ENCODE measurements at regions not wholly inside any gene's neighbourhood (a gene's known extent, or its start where the extent isn't known, plus 50 kb on each side); places are given as distances from the start of the nearest gene placed in this dataset.
"Not testable (repeated sequence)": the region's sequence is repeated elsewhere in the genome, so short reads cannot be mapped to it uniquely, and the experiment has no call there.

DNA sequence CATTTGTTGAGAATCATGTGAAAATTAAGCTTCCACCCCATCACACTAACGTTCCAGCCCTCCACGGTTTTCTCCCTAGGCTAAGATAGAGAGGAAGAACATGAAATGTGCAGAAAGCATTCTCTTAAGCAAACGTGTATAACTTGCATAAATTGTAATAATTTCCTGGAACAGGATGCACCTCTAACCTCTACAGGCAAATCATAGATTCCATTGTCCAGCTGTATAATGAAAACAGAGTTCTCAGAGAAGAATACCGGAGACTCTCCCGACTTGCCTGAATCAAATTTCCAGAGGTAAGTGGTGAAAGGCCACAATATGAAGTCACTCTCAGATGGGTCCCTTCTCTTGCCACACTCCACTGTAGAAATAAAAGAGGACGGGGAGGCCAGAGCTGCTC lies 87.7 kb downstream of the PPIAL4A start:
- H3K36me3 ChIP-seq (replicated peaks in 1 of 2; ENCODE audit: control insufficient read depth in 1 of 2, insufficient read depth in 2 of 2, low read length in 1 of 2); H3K4me1 ChIP-seq (ENCODE audit: control insufficient read depth in 1 of 2, insufficient read depth in 2 of 2, low read depth in 1 of 2, low read length in 1 of 2); CTCF ChIA-PET; H3K9me3 ChIP-seq; H3K9me2 ChIP-seq; H3K4me3 ChIP-seq (ENCODE audit: low read depth in 2 of 2, low read length in 1 of 2); POLR2A ChIA-PET; H3K79me2 ChIP-seq (ENCODE audit: insufficient read depth); H3K27ac ChIP-seq (ENCODE audit: low read depth in 2 of 2, low read length in 1 of 2); H3K9ac ChIP-seq; H2AFZ ChIP-seq (ENCODE audit: low read depth); H3F3A ChIP-seq (replicated peaks; ENCODE audit: insufficient read depth); DNase-seq; H3K4me2 ChIP-seq; H4K20me1 ChIP-seq (ENCODE audit: insufficient read depth); H3K27me3 ChIP-seq (ENCODE audit: insufficient read depth): not testable (repeated sequence)
- WGBS (ENCODE audit: low lambda C conversion rate) = 4% methylated on average over 5 of the region's 6 CpGs

DNA sequence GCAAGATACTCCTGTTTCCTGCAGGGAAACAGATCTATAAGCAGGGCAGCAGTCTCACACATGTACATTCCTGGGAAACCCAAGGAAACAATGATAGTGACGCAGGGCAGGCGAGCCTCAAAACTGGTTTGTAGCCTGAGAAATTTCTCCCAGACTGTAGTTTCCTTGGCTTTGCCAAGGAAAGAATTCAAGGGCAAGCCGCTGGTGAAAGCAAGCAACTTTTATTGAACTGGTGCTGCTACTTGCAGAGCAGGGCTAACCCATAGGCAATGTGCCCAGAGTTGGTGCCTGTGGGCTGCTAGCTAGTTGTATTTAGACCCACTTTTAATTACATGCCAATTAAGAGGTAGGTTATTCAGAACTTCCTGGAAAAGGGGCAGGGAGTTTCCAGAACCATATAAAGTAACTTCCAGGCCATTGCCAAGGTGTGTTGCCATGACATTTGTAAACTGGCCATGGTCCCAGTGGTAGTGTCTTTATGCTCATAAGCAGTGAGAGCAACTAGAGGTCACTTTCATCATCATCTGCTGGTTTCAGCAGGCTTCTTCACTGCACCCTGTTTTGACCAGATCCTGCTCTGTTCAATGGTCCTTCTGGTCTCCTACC lies 92.0 kb downstream of the PPIAL4A start:
- H3K9me2 ChIP-seq; H3K27ac ChIP-seq (ENCODE audit: low read depth in 2 of 2, low read length in 1 of 2); H3K4me1 ChIP-seq (ENCODE audit: control insufficient read depth in 1 of 2, insufficient read depth in 2 of 2, low read depth in 1 of 2, low read length in 1 of 2); H3K9me3 ChIP-seq; H3K4me3 ChIP-seq (ENCODE audit: low read depth in 2 of 2, low read length in 1 of 2); H3K9ac ChIP-seq; H3F3A ChIP-seq (replicated peaks; ENCODE audit: insufficient read depth); DNase-seq; H3K36me3 ChIP-seq (replicated peaks in 1 of 2; ENCODE audit: control insufficient read depth in 1 of 2, insufficient read depth in 2 of 2, low read length in 1 of 2); POLR2A ChIA-PET; CTCF ChIA-PET; H2AFZ ChIP-seq (ENCODE audit: low read depth); H4K20me1 ChIP-seq (ENCODE audit: insufficient read depth); H3K4me2 ChIP-seq; H3K79me2 ChIP-seq (ENCODE audit: insufficient read depth); H3K27me3 ChIP-seq (ENCODE audit: insufficient read depth): not testable (repeated sequence)
- WGBS (ENCODE audit: low lambda C conversion rate) = 20% methylated on average over 2 of the region's 3 CpGs

DNA sequence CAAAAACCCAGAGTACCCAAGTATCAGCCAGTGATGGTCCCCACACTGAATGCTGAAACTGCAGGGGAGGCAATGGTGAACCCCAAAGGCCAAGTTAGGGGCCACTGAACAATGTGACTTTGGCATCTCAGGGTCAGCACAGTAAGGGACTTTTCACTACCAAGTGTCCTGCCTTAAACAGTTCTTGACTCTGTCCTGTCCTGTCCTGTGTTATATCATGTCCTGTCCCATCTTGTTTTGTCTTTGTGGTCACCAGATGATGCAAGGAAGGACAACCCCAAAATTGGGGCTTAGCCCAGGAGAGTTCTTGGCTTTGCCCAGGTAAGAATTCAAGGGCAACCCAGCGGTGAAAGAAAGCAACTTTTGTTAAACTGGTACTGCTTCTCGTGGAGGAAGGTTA lies 105.0 kb downstream of the PPIAL4A start:
- H3K9me3 ChIP-seq; H2AFZ ChIP-seq (ENCODE audit: low read depth); H3K4me2 ChIP-seq; H3K79me2 ChIP-seq (ENCODE audit: insufficient read depth); H3K27ac ChIP-seq (ENCODE audit: low read depth in 2 of 2, low read length in 1 of 2); POLR2A ChIA-PET; H3K9ac ChIP-seq; DNase-seq; H3F3A ChIP-seq (replicated peaks; ENCODE audit: insufficient read depth); H3K9me2 ChIP-seq; H3K27me3 ChIP-seq (ENCODE audit: insufficient read depth); H4K20me1 ChIP-seq (ENCODE audit: insufficient read depth); H3K36me3 ChIP-seq (replicated peaks in 1 of 2; ENCODE audit: control insufficient read depth in 1 of 2, insufficient read depth in 2 of 2, low read length in 1 of 2); H3K4me1 ChIP-seq (ENCODE audit: control insufficient read depth in 1 of 2, insufficient read depth in 2 of 2, low read depth in 1 of 2, low read length in 1 of 2); CTCF ChIA-PET; H3K4me3 ChIP-seq (ENCODE audit: low read depth in 2 of 2, low read length in 1 of 2): not testable (repeated sequence)
- WGBS (ENCODE audit: low lambda C conversion rate) = no CpG with 5 or more reads among the region's 2 CpGs

DNA sequence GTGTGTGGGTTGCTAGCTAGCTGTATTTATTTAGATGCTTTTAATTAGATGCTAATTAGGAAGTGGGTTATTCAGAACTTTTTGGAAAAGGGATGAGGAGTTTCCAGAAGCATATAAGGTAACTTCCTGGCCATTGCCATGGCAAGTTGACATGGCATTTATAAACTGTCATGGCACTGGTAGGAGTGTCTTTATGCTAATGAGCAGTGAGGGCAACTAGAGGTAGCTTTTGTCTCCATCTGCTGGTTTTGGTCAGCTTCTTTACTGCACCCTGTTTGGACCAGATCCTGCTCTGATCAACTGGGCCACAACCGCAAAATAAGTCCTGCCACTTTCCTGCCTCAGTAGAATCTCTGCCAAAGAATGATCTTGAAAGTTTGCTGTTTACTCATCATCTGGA lies 105.5 kb downstream of the PPIAL4A start:
- H2AFZ ChIP-seq (ENCODE audit: low read depth); H3K9me2 ChIP-seq; DNase-seq; H3K4me2 ChIP-seq; H3K79me2 ChIP-seq (ENCODE audit: insufficient read depth); H3K9me3 ChIP-seq; H3K4me3 ChIP-seq (ENCODE audit: low read depth in 2 of 2, low read length in 1 of 2); H3K36me3 ChIP-seq (replicated peaks in 1 of 2; ENCODE audit: control insufficient read depth in 1 of 2, insufficient read depth in 2 of 2, low read length in 1 of 2); H4K20me1 ChIP-seq (ENCODE audit: insufficient read depth); H3K9ac ChIP-seq; POLR2A ChIA-PET; H3K27ac ChIP-seq (ENCODE audit: low read depth in 2 of 2, low read length in 1 of 2); H3K27me3 ChIP-seq (ENCODE audit: insufficient read depth); H3K4me1 ChIP-seq (ENCODE audit: control insufficient read depth in 1 of 2, insufficient read depth in 2 of 2, low read depth in 1 of 2, low read length in 1 of 2); H3F3A ChIP-seq (replicated peaks; ENCODE audit: insufficient read depth); CTCF ChIA-PET: not testable (repeated sequence)
- no CpG with 5 or more reads among the region's 1 CpG for WGBS (ENCODE audit: low lambda C conversion rate)

DNA sequence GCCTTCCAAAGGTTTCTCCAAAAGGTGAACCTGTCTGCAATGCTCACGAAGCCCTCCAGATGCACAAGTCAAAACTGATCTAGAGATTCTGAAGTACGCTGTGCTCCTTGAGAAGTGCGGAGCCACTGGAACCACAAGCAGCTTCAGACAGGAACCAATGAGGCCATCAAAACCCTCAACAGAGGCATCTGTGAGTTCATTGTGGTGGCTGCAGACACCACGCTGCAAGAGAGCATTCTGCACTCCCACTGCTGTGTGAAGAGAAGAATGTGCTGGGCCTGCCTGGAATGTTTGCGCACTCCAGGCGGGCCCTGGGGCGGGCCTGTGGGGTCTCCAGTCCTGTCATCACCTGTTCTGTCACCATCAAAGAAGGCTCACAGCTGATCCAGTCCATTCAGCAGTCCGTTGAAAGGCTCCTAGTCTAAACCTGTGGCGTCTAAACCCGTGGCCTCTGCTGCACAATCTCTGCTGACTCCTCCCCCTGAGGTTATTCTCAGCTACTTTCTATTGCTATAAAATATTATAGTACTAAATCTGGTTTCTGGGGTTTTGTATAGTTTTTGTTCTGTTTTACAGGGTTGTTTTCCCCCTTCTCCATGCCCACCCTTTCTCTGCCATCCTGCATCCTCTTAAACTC lies 111.6 kb downstream of the PPIAL4A start:
- H3K36me3 ChIP-seq (replicated peaks in 1 of 2; ENCODE audit: control insufficient read depth in 1 of 2, insufficient read depth in 2 of 2, low read length in 1 of 2); H3K27me3 ChIP-seq (ENCODE audit: insufficient read depth); H4K20me1 ChIP-seq (ENCODE audit: insufficient read depth); H3K79me2 ChIP-seq (ENCODE audit: insufficient read depth); H3K4me1 ChIP-seq (ENCODE audit: control insufficient read depth in 1 of 2, insufficient read depth in 2 of 2, low read depth in 1 of 2, low read length in 1 of 2); H3K27ac ChIP-seq (ENCODE audit: low read depth in 2 of 2, low read length in 1 of 2); DNase-seq; POLR2A ChIA-PET; H2AFZ ChIP-seq (ENCODE audit: low read depth); H3F3A ChIP-seq (replicated peaks; ENCODE audit: insufficient read depth); H3K9me3 ChIP-seq; H3K4me2 ChIP-seq; H3K9me2 ChIP-seq; CTCF ChIA-PET; H3K9ac ChIP-seq; H3K4me3 ChIP-seq (ENCODE audit: low read depth in 2 of 2, low read length in 1 of 2): not testable (repeated sequence)
- 67% methylated on average over 2 of the region's 10 CpGs for WGBS (ENCODE audit: low lambda C conversion rate)

DNA sequence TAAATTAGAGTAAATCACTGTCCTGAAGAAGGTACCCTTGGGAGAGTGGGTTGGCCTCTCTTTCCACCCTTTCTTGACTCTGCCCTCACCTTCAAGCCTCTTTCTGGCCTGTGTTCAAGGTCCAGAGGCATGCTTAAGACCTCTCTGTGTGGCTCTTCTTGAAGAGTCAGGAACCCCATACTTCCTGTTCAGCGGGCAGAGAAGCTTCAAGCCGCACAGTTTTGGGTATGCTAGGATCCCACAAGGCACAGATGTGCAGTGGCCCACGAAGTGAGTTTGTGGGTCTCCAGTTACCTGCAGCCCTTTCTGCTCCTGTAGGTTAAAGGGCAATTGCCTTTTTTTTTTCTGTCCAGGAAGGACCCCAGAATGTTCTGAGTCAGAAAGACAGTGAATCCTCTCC lies 113.7 kb downstream of the PPIAL4A start:
- H3K4me3 ChIP-seq (ENCODE audit: low read depth in 2 of 2, low read length in 1 of 2); POLR2A ChIA-PET; H4K20me1 ChIP-seq (ENCODE audit: insufficient read depth); CTCF ChIA-PET; H3K4me1 ChIP-seq (ENCODE audit: control insufficient read depth in 1 of 2, insufficient read depth in 2 of 2, low read depth in 1 of 2, low read length in 1 of 2); H3F3A ChIP-seq (replicated peaks; ENCODE audit: insufficient read depth); H3K27ac ChIP-seq (ENCODE audit: low read depth in 2 of 2, low read length in 1 of 2); H3K27me3 ChIP-seq (ENCODE audit: insufficient read depth); H3K9me3 ChIP-seq; H3K79me2 ChIP-seq (ENCODE audit: insufficient read depth); H3K9me2 ChIP-seq; H3K4me2 ChIP-seq; DNase-seq; H3K9ac ChIP-seq; H2AFZ ChIP-seq (ENCODE audit: low read depth); H3K36me3 ChIP-seq (replicated peaks in 1 of 2; ENCODE audit: control insufficient read depth in 1 of 2, insufficient read depth in 2 of 2, low read length in 1 of 2): not testable (repeated sequence)
- WGBS (ENCODE audit: low lambda C conversion rate) = 0% methylated on average over 1 of the region's 3 CpGs

DNA sequence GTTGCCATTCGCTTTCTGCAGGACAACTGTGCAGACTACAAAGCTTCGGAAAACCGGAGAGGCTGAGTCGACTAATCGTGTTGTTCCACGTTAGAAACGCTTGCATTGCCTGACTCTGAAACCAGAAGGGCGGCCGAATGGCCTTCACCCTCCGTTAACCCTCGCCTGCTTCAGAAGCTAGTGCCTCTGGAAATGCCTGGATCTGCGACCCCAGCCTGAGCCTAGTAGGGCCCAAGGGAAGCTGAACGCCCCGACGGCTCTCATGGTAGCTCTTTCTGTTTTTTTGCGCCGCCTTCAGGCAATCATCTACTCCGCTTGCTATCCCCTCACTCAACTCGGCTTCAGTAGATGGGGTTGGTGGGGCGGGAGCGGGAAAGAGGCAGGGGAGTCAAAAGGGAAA lies 117.3 kb downstream of the PPIAL4A start:
- H2AFZ ChIP-seq (ENCODE audit: low read depth); DNase-seq; H3K4me3 ChIP-seq (ENCODE audit: low read depth in 2 of 2, low read length in 1 of 2); H3K9me3 ChIP-seq; H4K20me1 ChIP-seq (ENCODE audit: insufficient read depth); CTCF ChIA-PET; H3K9ac ChIP-seq; H3F3A ChIP-seq (replicated peaks; ENCODE audit: insufficient read depth); H3K36me3 ChIP-seq (replicated peaks in 1 of 2; ENCODE audit: control insufficient read depth in 1 of 2, insufficient read depth in 2 of 2, low read length in 1 of 2); POLR2A ChIA-PET; H3K27me3 ChIP-seq (ENCODE audit: insufficient read depth); H3K9me2 ChIP-seq; H3K27ac ChIP-seq (ENCODE audit: low read depth in 2 of 2, low read length in 1 of 2); H3K4me1 ChIP-seq (ENCODE audit: control insufficient read depth in 1 of 2, insufficient read depth in 2 of 2, low read depth in 1 of 2, low read length in 1 of 2); H3K79me2 ChIP-seq (ENCODE audit: insufficient read depth); H3K4me2 ChIP-seq: not testable (repeated sequence)
- 72% methylated on average over 21 of the region's 21 CpGs for WGBS (ENCODE audit: low lambda C conversion rate)

Data from SK-N-SH (cell line).